OCI-LY7 (cell line): ENCODE measurements at regions not wholly inside any gene's neighbourhood (a gene's known extent, or its start where the extent isn't known, plus 50 kb on each side); places are given as distances from the start of the nearest gene placed in this dataset.

Experiments
- BruUV-seq: library from RNA; stranded (reverse); fragments of 400-500 nt; replicated peaks from 2 replicates; lab custom pipeline; 2021; lab: Mats Ljungman, UMichigan
- CTCF ChIA-PET: fragments of 300-600 bp; sonication (Branson Sonifier 250); formaldehyde crosslinking; loops from one replicate; lab custom pipeline; 2022; ENCODE audit warnings: antibody characterized with exemption; ENCODE audit not compliant: unreplicated experiment; lab: Charles Lee
- POLR2A ChIA-PET: fragments of 300-600 bp; sonication (Branson Sonifier 250); formaldehyde crosslinking; loops from one replicate; lab custom pipeline; 2022; ENCODE audit warnings: antibody characterized with exemption; lab: Charles Lee
- DNase-seq: peaks from one replicate; pipeline ENCODE4 v3.0.0-alpha.2; 2015; ENCODE audit warnings: low spot score
- H2AFZ ChIP-seq: fragments of 200-600 bp; sonication (generic), shearing (Covaris generic); 2 replicates; pipeline ENCODE4 v1.6.1; 2014; ENCODE audit warnings: mild to moderate bottlenecking, antibody characterized with exemption, low read length, moderate library complexity
- H3K27ac ChIP-seq: fragments of 200-600 bp; sonication (generic); 2 replicates; pipeline ENCODE4 v1.5.1; 2014; ENCODE audit warnings: mixed run types, low read depth, mild to moderate bottlenecking, moderate library complexity, low read length, inconsistent platforms; ENCODE audit not compliant: poor library complexity, severe bottlenecking
- H3K36me3 ChIP-seq: fragments of 200-600 bp; sonication (generic); 2 replicates; pipeline ENCODE4 v1.6.1; 2014; ENCODE audit warnings: mild to moderate bottlenecking, antibody characterized with exemption, low read length, moderate library complexity, mixed read lengths; ENCODE audit not compliant: insufficient read depth
- H3K4me1 ChIP-seq: fragments of 200-600 bp; sonication (generic); 2 replicates; pipeline ENCODE4 v1.5.1; 2014; ENCODE audit warnings: mild to moderate bottlenecking, low read length; ENCODE audit not compliant: insufficient read depth, poor library complexity, severe bottlenecking
- H3K4me2 ChIP-seq: fragments of 200-600 bp; sonication (generic); 2 replicates; pipeline ENCODE4 v1.6.1; 2014; ENCODE audit warnings: mild to moderate bottlenecking, low read length
- H3K4me3 ChIP-seq: fragments of 200-600 bp; sonication (generic); 2 replicates; pipeline ENCODE4 v1.5.1; 2014; ENCODE audit warnings: mild to moderate bottlenecking, low read depth, low read length; ENCODE audit not compliant: poor library complexity, severe bottlenecking
- H3K79me2 ChIP-seq: fragments of 200-600 bp; sonication (generic); 2 replicates; pipeline ENCODE4 v1.6.1; 2016; ENCODE audit warnings: low read depth, mild to moderate bottlenecking, low read length, moderate library complexity, mixed read lengths; ENCODE audit not compliant: insufficient read depth
- H3K9me2 ChIP-seq: fragments of 200-600 bp; sonication (generic); 2 replicates; pipeline ENCODE4 v1.6.1; 2016; ENCODE audit warnings: mild to moderate bottlenecking, low read length, mixed read lengths; ENCODE audit not compliant: insufficient read depth
- H3K9me3 ChIP-seq: fragments of 200-600 bp; sonication (generic); 2 replicates; pipeline ENCODE4 v1.6.1; 2014; ENCODE audit warnings: mild to moderate bottlenecking, mixed run types, low read length, mixed read lengths
- H4K20me1 ChIP-seq: fragments of 200-600 bp; sonication (generic); 2 replicates; pipeline ENCODE4 v1.6.1; 2014; ENCODE audit warnings: mild to moderate bottlenecking, antibody characterized with exemption, low read length, moderate library complexity, mixed read lengths; ENCODE audit not compliant: insufficient read depth
- CTCF ChIP-seq: fragments of 200-600 bp; sonication (generic); conservative IDR thresholded peaks from 2 replicates; pipeline ENCODE4 v1.5.1; 2014; ENCODE audit warnings: mild to moderate bottlenecking, antibody characterized with exemption, low read length, moderate library complexity, mixed read lengths
- EZH2phosphoT487 ChIP-seq: fragments of 200-600 bp; sonication (generic); IDR thresholded peaks from 2 replicates; pipeline ENCODE4 v1.6.1; 2018; ENCODE audit warnings: low read depth, borderline replicate concordance, mild to moderate bottlenecking, mixed run types, antibody characterized with exemption, low read length, moderate library complexity, mixed read lengths
- intact Hi-C: fragments of 100-400 bp; cut with micrococcal nuclease; formaldehyde crosslinking; loops from one replicate; pipeline ENCODE4 v1.10.0; 2022; ENCODE audit not compliant: unreplicated experiment

GRCh38 chr1:17950728-17951127, 156.9 kb upstream of the IGSF21 start:
- Histone ChIP-seq H3K9me2 (no peaks in the 10 kb centered on the region), H3K4me1 (no peaks in the 10 kb centered on the region), H3K36me3 (no peaks in the 10 kb centered on the region), H3K79me2 (no peaks in the 10 kb centered on the region), H3K9me3 (no peaks in the 10 kb centered on the region), H3K4me3 (no peak overlapping the region), H3K27ac (no peak overlapping the region), H2AFZ (no peak overlapping the region), H3K4me2 (no peak overlapping the region), H4K20me1 (no peaks in the 10 kb centered on the region; the same call in 1 of the 2 replicates)
- intact Hi-C loops: no loop called here
- BruUV-seq: no TSS peak
- POLR2A ChIA-PET: no interaction called here
- no peak for DNase-seq
- CTCF ChIA-PET: interaction anchor here (0.5 kb wide), 1 partner anchor 76 kb away, joined by 3 read pairs; no protein-coding TSS in a partner anchor
- TF ChIP-seq EZH2phosphoT487 (no peak), CTCF (no peak)

- H3K4me2 ChIP-seq: no peak overlapping the region
- H3K9me3 ChIP-seq: no peaks in the 10 kb centered on the region
- no peak for TF ChIP-seq EZH2phosphoT487
- TF ChIP-seq CTCF: no peak
- POLR2A ChIA-PET: no interaction called here
- H3K27ac ChIP-seq: no peak overlapping the region
- H4K20me1 ChIP-seq: no peaks in the 10 kb centered on the region; the same call in 1 of the 2 replicates
- DNase-seq: no peak
- BruUV-seq: no TSS peak
- intact Hi-C loops: no loop called here
- CTCF ChIA-PET: no interaction called here
- H3K4me1 ChIP-seq: no peaks in the 10 kb centered on the region
- H3K9me2 ChIP-seq: no peaks in the 10 kb centered on the region
- no peaks in the 10 kb centered on the region for H3K79me2 ChIP-seq
- no peaks in the 10 kb centered on the region for H3K36me3 ChIP-seq
- no peak overlapping the region for H2AFZ ChIP-seq
- no peak overlapping the region for H3K4me3 ChIP-seq
Measured at GRCh38 chr1:17952506-17952905, 155.1 kb upstream of the IGSF21 start.

- TF ChIP-seq EZH2phosphoT487 (no peak), CTCF (no peak)
- no peak overlapping the region for H3K4me2 ChIP-seq
- no TSS peak for BruUV-seq
- no peak overlapping the region for H3K4me3 ChIP-seq
- ChIA-PET CTCF (interaction anchor here (0.6 kb wide), 1 partner anchor 278 kb away, joined by 3 read pairs; no protein-coding TSS in a partner anchor), POLR2A (interaction anchor here (0.5 kb wide), 1 partner anchor 738 kb away, joined by 3 read pairs; no protein-coding TSS in a partner anchor)
- H3K9me2 ChIP-seq: no peaks in the 10 kb centered on the region
- DNase-seq: no peak
- no peak overlapping the region for H3K27ac ChIP-seq
- H2AFZ ChIP-seq: no peak overlapping the region
- H3K9me3 ChIP-seq: no peaks in the 10 kb centered on the region
- intact Hi-C loops: no loop called here
- no peaks in the 10 kb centered on the region for H3K4me1 ChIP-seq
- H3K79me2 ChIP-seq: no peaks in the 10 kb centered on the region
- H3K36me3 ChIP-seq: no peaks in the 10 kb centered on the region
- H4K20me1 ChIP-seq: no peaks in the 10 kb centered on the region; the same call in 1 of the 2 replicates
Measured at GRCh38 chr1:17953921-17954320, 153.7 kb upstream of the IGSF21 start.
